Left lung (tissue), 4 donors: ENCODE measurements at regions not wholly inside any gene's neighbourhood (a gene's known extent, or its start where the extent isn't known, plus 50 kb on each side); places are given as distances from the start of the nearest gene placed in this dataset.

Source experiments
- ATAC-seq: fragments of 200-7000 bp; cut with Tn5 transposase; one replicate; pipeline ENCODE4 v1.9.1; 2020; ENCODE audit warnings: moderate library complexity
- DNase-seq, 4 donors: peaks; one replicate each; pipeline ENCODE4 v3.0.0-alpha.2; 2013 to 2020
- H3K27ac ChIP-seq, 2 donors: fragments of 200-600 bp; sonication (generic) in 1 of 2; one replicate each; pipeline versions ENCODE4 v1.5.0 to v1.8.0; 2020 to 2021
- H3K27me3 ChIP-seq, 2 donors: fragments of 200-600 bp; sonication (generic) in 1 of 2; one replicate each; pipeline versions ENCODE4 v1.5.0 to v1.8.0; 2020 to 2021
- H3K36me3 ChIP-seq, 2 donors: fragments of 200-600 bp; sonication (generic) in 1 of 2; one replicate each; pipeline versions ENCODE4 v1.5.0 to v1.8.0; 2020 to 2021
- H3K4me1 ChIP-seq, 2 donors: fragments of 200-600 bp; one replicate each; pipeline ENCODE4 v1.8.0; 2021
- H3K4me3 ChIP-seq, 2 donors: fragments of 200-600 bp; sonication (generic) in 1 of 2; one replicate each; pipeline versions ENCODE4 v1.5.0 to v1.8.0; 2020 to 2021; ENCODE audit warnings: mild to moderate bottlenecking in 1 of 2
- H3K9me3 ChIP-seq, 2 donors: fragments of 200-600 bp; sonication (generic) in 1 of 2; one replicate each; pipeline versions ENCODE4 v1.5.0 to v1.8.0; 2020 to 2021
- CTCF ChIP-seq, 2 donors: fragments of 200-600 bp; sonication (generic) in 1 of 2; IDR thresholded peaks; one replicate each; pipeline versions ENCODE4 v1.5.0 to v1.8.0; 2021; ENCODE audit warnings: antibody characterized with exemption in 2 of 2
- intact Hi-C, 2 donors: fragments of 100-400 bp; cut with DNase I; formaldehyde crosslinking; loops; one replicate each; pipeline versions ENCODE4 v1.11.2 to v1.14.2; 2022
- donor health status: DM: no; HTN: yes; CAD: no.
- donor health status: DM: no; HTN: no; CAD: no.

- Histone ChIP-seq H3K9me3 (no peaks in the 10 kb centered on the region), H3K27ac (no peak overlapping the region), H3K4me3 (no peak overlapping the region), H3K27me3 (no peaks in the 10 kb centered on the region), H3K36me3 (no peaks in the 10 kb centered on the region), H3K4me1 (no peaks in the 10 kb centered on the region)
- intact Hi-C loops: no loop called here
- no peak for ATAC-seq
- TF ChIP-seq CTCF (IDR thresholded peaks at IDR 0.05): no peak
- no peak for DNase-seq
These were observed 488.0 kb upstream of the SUCLG2 start for GRCh38 chr3:68142441-68142840.

GRCh38 chr3:68139897-68140296 lies 485.5 kb upstream of the SUCLG2 start:
- intact Hi-C loops: no loop called here

GRCh38 chr3:68136411-68136810 lies 482.0 kb upstream of the SUCLG2 start:
- intact Hi-C loops: no loop called here

More at GRCh38 chr3:68139897-68140296, 485.5 kb upstream of the SUCLG2 start:
- Histone ChIP-seq H3K9me3 (no peaks in the 10 kb centered on the region), H3K4me3 (no peak overlapping the region), H3K36me3 (no peaks in the 10 kb centered on the region), H3K27me3 (no peaks in the 10 kb centered on the region), H3K4me1 (no peaks in the 10 kb centered on the region), H3K27ac (no peak overlapping the region)
- no peak for DNase-seq
- no peak for ATAC-seq
- TF ChIP-seq CTCF (IDR thresholded peaks at IDR 0.05): no peak

GRCh38 chr3:68135067-68135466 lies 480.7 kb upstream of the SUCLG2 start:
- Histone ChIP-seq H3K4me1 (no peaks in the 10 kb centered on the region), H3K36me3 (no peaks in the 10 kb centered on the region), H3K27me3 (no peaks in the 10 kb centered on the region), H3K4me3 (no peak overlapping the region), H3K27ac (no peak overlapping the region), H3K9me3 (no peaks in the 10 kb centered on the region)
- DNase-seq (no peak), ATAC-seq (no peak)
- no peak for TF ChIP-seq CTCF (IDR thresholded peaks at IDR 0.05)
- intact Hi-C loops: no loop called here

More at GRCh38 chr3:68136411-68136810, 482.0 kb upstream of the SUCLG2 start:
- ATAC-seq (no peak), DNase-seq (no peak)
- no peak for TF ChIP-seq CTCF (IDR thresholded peaks at IDR 0.05)
- H3K4me3 ChIP-seq: no peak overlapping the region
- no peak overlapping the region for H3K27ac ChIP-seq
- no peaks in the 10 kb centered on the region for H3K36me3 ChIP-seq
- H3K27me3 ChIP-seq: no peaks in the 10 kb centered on the region
- H3K4me1 ChIP-seq: no peaks in the 10 kb centered on the region
- H3K9me3 ChIP-seq: no peaks in the 10 kb centered on the region

GRCh38 chr3:68129065-68129464 lies 474.7 kb upstream of the SUCLG2 start:
- Histone ChIP-seq H3K36me3 (no peaks in the 10 kb centered on the region), H3K9me3 (no peaks in the 10 kb centered on the region), H3K27me3 (no peaks in the 10 kb centered on the region), H3K4me3 (no peak overlapping the region), H3K27ac (no peak overlapping the region), H3K4me1 (no peaks in the 10 kb centered on the region)
- TF ChIP-seq CTCF (IDR thresholded peaks at IDR 0.05): no peak
- intact Hi-C loops: no loop called here
- ATAC-seq: no peak
- no peak for DNase-seq
